Thyroid gland (tissue), 4 donors: ENCODE measurements at regions not wholly inside any gene's neighbourhood (a gene's known extent, or its start where the extent isn't known, plus 50 kb on each side); places are given as distances from the start of the nearest gene placed in this dataset.

Experiments
- DNase-seq, 2 donors: peaks; one replicate each; pipeline ENCODE4 v3.0.0-alpha.2; 2019
- H3K27ac ChIP-seq, 3 donors: fragments of 200-600 bp; sonication (generic); 1 replicate in 2 of 3; 2 replicates in 1 of 3; pipeline ENCODE4 v1.5.1; 2016 to 2019; ENCODE audit warnings: mild to moderate bottlenecking in 1 of 3, moderate library complexity in 1 of 3
- H3K27me3 ChIP-seq: fragments of 200-600 bp; sonication (generic); one replicate; pipeline ENCODE4 v1.5.1; 2019
- H3K36me3 ChIP-seq, 2 donors: fragments of 200-600 bp; sonication (generic); one replicate each; pipeline ENCODE4 v1.5.1; 2016 to 2019
- H3K4me1 ChIP-seq, 2 donors: fragments of 200-600 bp; sonication (generic); one replicate each; pipeline ENCODE4 v1.5.1; 2017 to 2019
- H3K4me3 ChIP-seq, 3 donors: fragments of 200-600 bp; sonication (generic); replicated peaks in 1 of 3; 1 replicate in 2 of 3; 2 replicates in 1 of 3; pipeline ENCODE4 v1.5.1; 2016; ENCODE audit warnings: mild to moderate bottlenecking in 1 of 3
- H3K9me3 ChIP-seq: fragments of 200-600 bp; sonication (generic); one replicate; pipeline ENCODE4 v1.5.1; 2017
- CTCF ChIP-seq, 6 experiments: fragments of 200-600 bp in 3 of 6; fragments of 450-650 bp in 3 of 6; sonication (generic) in 3 of 6; IDR thresholded peaks; one replicate each; pipeline ENCODE4 v1.5.1; 2016 to 2019; ENCODE audit warnings: antibody characterized with exemption in 6 of 6, mild to moderate bottlenecking in 2 of 6, inconsistent platforms in 1 of 6, moderate library complexity in 1 of 6
- POLR2A ChIP-seq, 2 donors: fragments of 450-650 bp; IDR thresholded peaks; one replicate each; pipeline ENCODE4 v1.6.1; 2017; ENCODE audit warnings: antibody characterized with exemption in 2 of 2, mild to moderate bottlenecking in 2 of 2, moderate library complexity in 1 of 2
- WGBS, 2 donors: methylation state at CpG; one replicate each; pipeline ENCODE4 v1.1.5; 2017; 5-methylcytosine and 5-hydroxymethylcytosine counted together
- intact Hi-C: fragments of 100-400 bp; cut with DNase I; formaldehyde crosslinking; loops from one replicate; pipeline ENCODE4 v1.15.1; 2023

GRCh38 chrX:20989361-20989760 is 384.9 kb upstream of the CNKSR2 start:
- WGBS, 2 donors, result 98 to 100% methylated on average over 2 to 3 of the region's 3 CpGs
- DNase-seq, result no peak

GRCh38 chrX:20988804-20989203 is 385.4 kb upstream of the CNKSR2 start:
- WGBS, 2 donors, result 86 to 94% methylated on average over 2 of the region's 2 CpGs

More at GRCh38 chrX:20989361-20989760, 384.9 kb upstream of the CNKSR2 start:
- no peak for TF ChIP-seq POLR2A (IDR thresholded peaks at IDR 0.05)
- TF ChIP-seq CTCF (IDR thresholded peaks at IDR 0.05), result no peak
- intact Hi-C loops, result no loop called here
- H3K27me3 ChIP-seq, result no peaks in the 10 kb centered on the region
- H3K4me3 ChIP-seq, result no peak overlapping the region
- no peaks in the 10 kb centered on the region for H3K36me3 ChIP-seq
- H3K27ac ChIP-seq, result no peak overlapping the region
- no peaks in the 10 kb centered on the region for H3K9me3 ChIP-seq
- no peaks in the 10 kb centered on the region for H3K4me1 ChIP-seq

GRCh38 chrX:20988118-20988517 is 386.1 kb upstream of the CNKSR2 start:
- no peak overlapping the region for H3K4me3 ChIP-seq
- H3K9me3 ChIP-seq, result no peaks in the 10 kb centered on the region
- no peak for DNase-seq
- H3K4me1 ChIP-seq, result no peaks in the 10 kb centered on the region
- 68% methylated on average over 3 of the region's 3 CpGs for WGBS, 2 donors
- no peak overlapping the region for H3K27ac ChIP-seq
- no peaks in the 10 kb centered on the region for H3K36me3 ChIP-seq
- TF ChIP-seq CTCF (IDR thresholded peaks at IDR 0.05) (no peak), POLR2A (IDR thresholded peaks at IDR 0.05) (no peak)
- no peaks in the 10 kb centered on the region for H3K27me3 ChIP-seq
- intact Hi-C loops, result no loop called here

More at GRCh38 chrX:20988804-20989203, 385.4 kb upstream of the CNKSR2 start:
- H3K9me3 ChIP-seq, result no peaks in the 10 kb centered on the region
- TF ChIP-seq CTCF (IDR thresholded peaks at IDR 0.05) (no peak), POLR2A (IDR thresholded peaks at IDR 0.05) (no peak)
- no peaks in the 10 kb centered on the region for H3K4me1 ChIP-seq
- no peak overlapping the region for H3K27ac ChIP-seq
- H3K27me3 ChIP-seq, result no peaks in the 10 kb centered on the region
- H3K36me3 ChIP-seq, result no peaks in the 10 kb centered on the region
- intact Hi-C loops, result no loop called here
- DNase-seq, result no peak
- no peak overlapping the region for H3K4me3 ChIP-seq

GRCh38 chrX:20980426-20980825 is 393.8 kb upstream of the CNKSR2 start:
- H3K36me3 ChIP-seq, result no peaks in the 10 kb centered on the region
- no peak for DNase-seq
- H3K27ac ChIP-seq, result no peak overlapping the region
- H3K4me1 ChIP-seq, result no peaks in the 10 kb centered on the region
- H3K4me3 ChIP-seq, result no peak overlapping the region
- H3K9me3 ChIP-seq, result no peaks in the 10 kb centered on the region
- no peaks in the 10 kb centered on the region for H3K27me3 ChIP-seq
- 61 to 72% methylated on average over 1 of the region's 1 CpG for WGBS, 2 donors
- intact Hi-C loops, result no loop called here
- TF ChIP-seq POLR2A (IDR thresholded peaks at IDR 0.05) (no peak), CTCF (IDR thresholded peaks at IDR 0.05) (no peak)

GRCh38 chrX:20974326-20974725 is 399.9 kb upstream of the CNKSR2 start:
- Histone ChIP-seq H3K36me3 (no peaks in the 10 kb centered on the region), H3K9me3 (no peaks in the 10 kb centered on the region), H3K4me3 (no peak overlapping the region), H3K27me3 (no peaks in the 10 kb centered on the region), H3K4me1 (no peaks in the 10 kb centered on the region), H3K27ac (no peak overlapping the region)
- intact Hi-C loops, result no loop called here
- WGBS, 2 donors, result 88 to 94% methylated on average over 2 of the region's 2 CpGs
- TF ChIP-seq POLR2A (IDR thresholded peaks at IDR 0.05), result no peak
- TF ChIP-seq CTCF (IDR thresholded peaks at IDR 0.05), result no peak
- DNase-seq, result no peak
